ENCODE measurements at regions not wholly inside any gene's neighbourhood (a gene's known extent, or its start where the extent isn't known, plus 50 kb on each side); places are given as distances from the start of the nearest gene placed in this dataset.

GRCh38 chr2:9791711-9792110 lies 51.6 kb upstream of the TAF1B start:
- TF ChIP-seq CTCF (IDR thresholded peaks at IDR 0.05): no peak

GRCh38 chr2:9793156-9793917 lies 49.9 kb upstream of the TAF1B start:
- no peak for TF ChIP-seq CTCF (IDR thresholded peaks at IDR 0.05)

All from LNCAP (cell line).